IMR-90 (cell line): ENCODE measurements at regions not wholly inside any gene's neighbourhood (a gene's known extent, or its start where the extent isn't known, plus 50 kb on each side); places are given as distances from the start of the nearest gene placed in this dataset.

Experiments
- ATAC-seq: fragments of 200-7000 bp; cut with Tn5 transposase; 2 replicates; pipeline ENCODE4 v1.9.1; 2020; ENCODE audit warnings: low read depth, mild to moderate bottlenecking, moderate library complexity
- BruUV-seq: library from RNA; stranded (reverse); fragments of 400-500 nt; replicated peaks from 2 replicates; lab custom pipeline; 2021; lab: Mats Ljungman, UMichigan
- CTCF ChIA-PET: fragments of 300-600 bp; formaldehyde crosslinking; extraction: SDS; loops from one replicate; lab custom pipeline; 2021; ENCODE audit warnings: antibody characterized with exemption; lab: Yijun Ruan, JAX
- POLR2A ChIA-PET: fragments of 300-600 bp; sonication (Branson Sonifier 250); formaldehyde crosslinking; loops from one replicate; lab custom pipeline; 2022; ENCODE audit warnings: antibody characterized with exemption; ENCODE audit not compliant: unreplicated experiment; lab: Charles Lee
- DNase-seq: peaks from one replicate; pipeline ENCODE4 v3.0.0; 2013
- H2AFZ ChIP-seq: replicated peaks from 2 replicates; pipeline ENCODE3; 2013; ENCODE audit warnings: low read length, mild to moderate bottlenecking; ENCODE audit not compliant: poor library complexity
- H2AK5ac ChIP-seq: 2 replicates; pipeline ENCODE4 v1.6.1; 2013; ENCODE audit warnings: low read depth, low read length, inconsistent platforms
- H2AK9ac ChIP-seq: replicated peaks from 2 replicates; pipeline ENCODE3; 2013; ENCODE audit warnings: mild to moderate bottlenecking, low read depth, low read length, moderate library complexity; ENCODE audit not compliant: poor library complexity
- H2BK120ac ChIP-seq: 2 replicates; pipeline ENCODE4 v1.6.1; 2013; ENCODE audit warnings: low read depth, low read length, inconsistent platforms
- H2BK15ac ChIP-seq: 3 replicates; pipeline ENCODE4 v1.6.1; 2013; ENCODE audit warnings: low read depth, low read length, inconsistent platforms
- H2BK20ac ChIP-seq: 2 replicates; pipeline ENCODE4 v1.6.1; 2013; ENCODE audit warnings: low read depth, mild to moderate bottlenecking, inconsistent platforms, low read length, moderate library complexity
- H2BK5ac ChIP-seq: 2 replicates; pipeline ENCODE4 v1.6.1; 2013; ENCODE audit warnings: mild to moderate bottlenecking, low read depth, low read length, inconsistent platforms; ENCODE audit not compliant: poor library complexity, severe bottlenecking
- H3K14ac ChIP-seq: replicated peaks from 2 replicates; pipeline ENCODE4 v1.6.1; 2013; ENCODE audit warnings: low read depth, low read length, inconsistent platforms
- H3K18ac ChIP-seq: 2 replicates; pipeline ENCODE4 v1.6.1; 2013; ENCODE audit warnings: low read depth, low read length, control low read depth
- H3K23ac ChIP-seq: 2 replicates; pipeline ENCODE4 v1.6.1; 2013; ENCODE audit warnings: low read depth, low read length, inconsistent platforms
- H3K27ac ChIP-seq: 2 replicates; pipeline ENCODE4 v1.5.1; 2013; ENCODE audit warnings: mild to moderate bottlenecking, control low read depth, low read length; ENCODE audit not compliant: insufficient read depth
- H3K27me3 ChIP-seq: 2 replicates; pipeline ENCODE4 v1.6.1; 2013; ENCODE audit warnings: low read length; ENCODE audit not compliant: control insufficient read depth, insufficient read depth
- H3K36me3 ChIP-seq: 2 replicates; pipeline ENCODE4 v1.6.1; 2013; ENCODE audit warnings: low read length, mixed read lengths; ENCODE audit not compliant: control insufficient read depth, insufficient read depth
- H3K4ac ChIP-seq: 2 replicates; pipeline ENCODE4 v1.6.1; 2013; ENCODE audit warnings: low read depth, low read length, inconsistent platforms
- H3K4me1 ChIP-seq: 2 replicates; pipeline ENCODE4 v1.6.1; 2013; ENCODE audit warnings: low read length, mixed read lengths; ENCODE audit not compliant: control insufficient read depth, insufficient read depth
- H3K4me2 ChIP-seq: 2 replicates; pipeline ENCODE4 v1.6.1; 2013; ENCODE audit warnings: low read depth, mild to moderate bottlenecking, control low read depth, low read length, moderate library complexity
- H3K4me3 ChIP-seq: 2 replicates; pipeline ENCODE4 v1.5.1; 2013; ENCODE audit warnings: low read depth, mild to moderate bottlenecking, control low read depth, low read length, moderate library complexity; ENCODE audit not compliant: insufficient read depth
- H3K56ac ChIP-seq: 2 replicates; pipeline ENCODE4 v1.6.1; 2013; ENCODE audit warnings: low read length, inconsistent platforms; ENCODE audit not compliant: insufficient read depth; ENCODE audit errors: extremely low read depth
- H3K79me1 ChIP-seq, 2 experiments: 2 replicates each; pipeline ENCODE4 v1.6.1; 2013; ENCODE audit warnings: low read length in 2 of 2, inconsistent platforms in 1 of 2, low read depth in 1 of 2
- H3K9ac ChIP-seq: 2 replicates; pipeline ENCODE4 v1.6.1; 2013; ENCODE audit warnings: low read depth, low read length, control low read depth
- H3K9me1 ChIP-seq: 2 replicates; pipeline ENCODE4 v1.6.1; 2013; ENCODE audit warnings: low read length, inconsistent platforms; ENCODE audit not compliant: insufficient read depth
- H3K9me3 ChIP-seq: 2 replicates; pipeline ENCODE4 v1.6.1; 2013; ENCODE audit warnings: low read length; ENCODE audit not compliant: control insufficient read depth, insufficient read depth
- H4K20me1 ChIP-seq: 2 replicates; pipeline ENCODE4 v1.6.1; 2013; ENCODE audit warnings: low read length, inconsistent platforms; ENCODE audit not compliant: insufficient read depth
- H4K5ac ChIP-seq: 2 replicates; pipeline ENCODE4 v1.6.1; 2013; ENCODE audit warnings: mild to moderate bottlenecking, low read depth, low read length, control low read depth
- H4K8ac ChIP-seq, 2 experiments: 2 replicates each; pipeline ENCODE4 v1.6.1; 2013; ENCODE audit warnings: low read depth in 2 of 2, low read length in 2 of 2, control low read depth in 1 of 2, inconsistent platforms in 1 of 2
- H4K91ac ChIP-seq: 2 replicates; pipeline ENCODE4 v1.6.1; 2013; ENCODE audit warnings: low read depth, low read length, inconsistent platforms; ENCODE audit not compliant: insufficient read depth
- BHLHE40 ChIP-seq: fragments of 150-350 bp; IDR thresholded peaks from 2 replicates; pipeline ENCODE4 v1.6.1; 2016; ENCODE audit warnings: mild to moderate bottlenecking, low read depth, low read length
- CHD1 ChIP-seq: IDR thresholded peaks from 2 replicates; pipeline ENCODE4 v1.6.1; 2012; ENCODE audit warnings: low read depth, low read length, improper control_type of control experiment
- CTCF ChIP-seq: conservative IDR thresholded peaks from 2 replicates; pipeline ENCODE4 v1.5.1; 2012; ENCODE audit warnings: mild to moderate bottlenecking, low read depth, low read length, improper control_type of control experiment
- MAFK ChIP-seq: IDR thresholded peaks from 2 replicates; pipeline ENCODE4 v1.6.1; 2012; ENCODE audit warnings: low read depth, low read length, improper control_type of control experiment
- MXI1 ChIP-seq: IDR thresholded peaks from 2 replicates; pipeline ENCODE4 v1.6.1; 2012; ENCODE audit warnings: low read depth, mild to moderate bottlenecking, low read length, moderate library complexity, borderline replicate concordance
- NFE2L2 ChIP-seq: fragments of 150-350 bp; IDR thresholded peaks from 2 replicates; pipeline ENCODE4 v1.6.1; 2016; ENCODE audit warnings: low read depth, mild to moderate bottlenecking, low read length
- RAD21 ChIP-seq: IDR thresholded peaks from 2 replicates; pipeline ENCODE4 v1.6.1; 2012; ENCODE audit warnings: low read length, improper control_type of control experiment
- SMC3 ChIP-seq: fragments of 150-350 bp; IDR thresholded peaks from 2 replicates; pipeline ENCODE4 v1.6.1; 2016; ENCODE audit warnings: low read depth, mild to moderate bottlenecking, antibody characterized with exemption, low read length, moderate library complexity
- USF2 ChIP-seq: fragments of 150-350 bp; IDR thresholded peaks from 2 replicates; pipeline ENCODE4 v1.6.1; 2017; ENCODE audit warnings: mild to moderate bottlenecking, antibody characterized with exemption, low read length, low read depth
- WGBS, 2 experiments: methylation state at CpG; one replicate each; pipeline versions ENCODE4 v1.1.5 to v1.1.7; 2013; ENCODE audit warnings: missing lambda C conversion rate in 2 of 2; ENCODE audit not compliant: insufficient read length in 1 of 2; ENCODE audit errors: extremely low coverage in 2 of 2; 5-methylcytosine and 5-hydroxymethylcytosine counted together
- dilution Hi-C: fragments of 300-500 bp; cut with HindIII; formaldehyde crosslinking; loops from one replicate; pipeline ENCODE4 v1.14.3; 2018; ENCODE audit warnings: low sequenced_read_pairs; ENCODE audit not compliant: unreplicated experiment
- in situ Hi-C: fragments of 300-500 bp; cut with MboI; formaldehyde crosslinking; loops from 3 replicates; pipeline ENCODE4 v1.14.3; 2019; ENCODE audit warnings: low sequenced_read_pairs, inconsistent platforms, mixed read lengths
- intact Hi-C: fragments of 100-400 bp; cut with micrococcal nuclease; formaldehyde crosslinking; loops from 2 replicates; pipeline ENCODE4 v1.10.0; 2022

- H3K79me1 ChIP-seq = no peaks in the 10 kb centered on the region
- no peak overlapping the region for H2BK15ac ChIP-seq
- no TSS peak for BruUV-seq
- no peaks in the 10 kb centered on the region for H3K9me3 ChIP-seq
- POLR2A ChIA-PET = no interaction called here
- H3K56ac ChIP-seq = no peak overlapping the region
- DNase-seq (no peak), ATAC-seq (no peak)
- H2BK5ac ChIP-seq = no peak overlapping the region
- in situ Hi-C loops (no loop called here), dilution Hi-C loops (no loop called here), intact Hi-C loops (no loop called here)
- H3K36me3 ChIP-seq = no peaks in the 10 kb centered on the region
- H2AK5ac ChIP-seq = no peak overlapping the region
- no peak overlapping the region for H3K4me3 ChIP-seq
- CTCF ChIA-PET = no interaction called here
- no peak overlapping the region for H3K23ac ChIP-seq
- H2AK9ac ChIP-seq = no peak overlapping the region
- H3K4me1 ChIP-seq = no peaks in the 10 kb centered on the region
- no peak overlapping the region for H4K8ac ChIP-seq
- H3K9ac ChIP-seq = no peak overlapping the region
- no CpG with 5 or more reads among the region's 2 CpGs for WGBS, 2 experiments
- H2AFZ ChIP-seq = no peak overlapping the region
- H3K4ac ChIP-seq = no peak overlapping the region
- H4K20me1 ChIP-seq = no peaks in the 10 kb centered on the region
- no peak overlapping the region for H3K14ac ChIP-seq
- no peak overlapping the region for H4K91ac ChIP-seq
- H2BK20ac ChIP-seq = no peak overlapping the region
- no peak overlapping the region for H3K18ac ChIP-seq
- H3K27me3 ChIP-seq = no peaks in the 10 kb centered on the region
- TF ChIP-seq NFE2L2 (no peak), RAD21 (no peak), CHD1 (no peak), MAFK (no peak), MXI1 (no peak), SMC3 (no peak), CTCF (no peak), USF2 (no peak), BHLHE40 (no peak)
- no peak overlapping the region for H3K27ac ChIP-seq
- H2BK120ac ChIP-seq = no peak overlapping the region
- no peak overlapping the region for H4K5ac ChIP-seq
- no peaks in the 10 kb centered on the region; the same call in 1 of the 2 replicates for H3K9me1 ChIP-seq
- H3K4me2 ChIP-seq = no peak overlapping the region
These were observed 108.5 kb upstream of the RBMS1 start for GRCh38 chr2:160602073-160602472.
